Tibial artery (tissue), 4 donors: ENCODE measurements at regions not wholly inside any gene's neighbourhood (a gene's known extent, or its start where the extent isn't known, plus 50 kb on each side); places are given as distances from the start of the nearest gene placed in this dataset.

Source experiments
- DNase-seq, 2 donors: peaks; one replicate each; pipeline ENCODE4 v3.0.0-alpha.2; 2019
- H3K27ac ChIP-seq, 2 donors: fragments of 200-600 bp; sonication (generic) in 1 of 2; 1 replicate in 1 of 2; 2 replicates in 1 of 2; pipeline ENCODE4 v1.5.1; 2018 to 2019; ENCODE audit warnings: mild to moderate bottlenecking in 1 of 2
- H3K27me3 ChIP-seq, 2 donors: fragments of 200-600 bp; sonication (generic) in 1 of 2; one replicate each; pipeline versions ENCODE4 v1.5.1 to v1.6.0; 2016 to 2019
- H3K36me3 ChIP-seq, 3 donors: fragments of 200-600 bp; sonication (generic) in 2 of 3; one replicate each; pipeline ENCODE4 v1.5.1; 2016 to 2019; ENCODE audit warnings: mild to moderate bottlenecking in 2 of 3
- H3K4me1 ChIP-seq, 4 donors: fragments of 200-600 bp; sonication (generic) in 2 of 4; 1 replicate in 3 of 4; 2 replicates in 1 of 4; pipeline ENCODE4 v1.5.1; 2016 to 2019
- H3K4me3 ChIP-seq, 2 donors: fragments of 200-600 bp; sonication (generic) in 1 of 2; 1 replicate in 1 of 2; 2 replicates in 1 of 2; pipeline ENCODE4 v1.5.1; 2018 to 2019; ENCODE audit warnings: mild to moderate bottlenecking in 2 of 2
- H3K9me3 ChIP-seq, 3 donors: fragments of 200-600 bp; sonication (generic) in 1 of 3; one replicate each; pipeline ENCODE4 v1.5.1; 2016 to 2019
- intact Hi-C: fragments of 100-400 bp; cut with DNase I; formaldehyde crosslinking; loops from one replicate; pipeline ENCODE4 v1.15.0; 2023; ENCODE audit warnings: low total_unique reads
- TF ChIP-seq, protein P1 (sequence below), 2 experiments: fragments of 200-600 bp in 1 of 2; fragments of 450-650 bp in 1 of 2; IDR thresholded peaks; one replicate each; pipeline ENCODE4 v1.5.1; 2017 to 2019; ENCODE audit warnings: antibody characterized with exemption in 2 of 2, mild to moderate bottlenecking in 1 of 2, moderate library complexity in 1 of 2

DNA sequence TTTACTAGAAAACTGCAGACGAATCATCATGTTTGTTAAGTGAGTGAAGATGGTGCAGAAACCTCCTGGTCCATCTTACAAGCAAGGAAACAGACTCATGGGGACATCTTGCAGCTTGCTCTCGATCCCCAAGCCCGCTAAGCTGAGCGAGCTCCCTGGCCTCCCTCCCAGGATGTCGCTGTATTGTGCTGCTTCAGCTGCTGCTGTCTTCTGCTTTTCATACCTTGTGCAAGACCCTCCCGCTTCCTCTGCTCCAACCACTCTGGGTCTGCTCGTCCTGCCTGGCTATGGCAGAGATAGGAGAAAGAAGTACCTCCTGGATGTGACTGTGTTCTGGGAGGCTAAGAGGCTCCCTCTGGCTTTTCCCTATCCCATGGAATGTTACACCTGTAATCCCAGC is 285.2 kb upstream of the FZD8 start:
- H3K27ac ChIP-seq = no peak overlapping the region
- intact Hi-C loops = no loop called here
- H3K4me1 ChIP-seq = peaks cover 0 to 26% (median 3%) of the 10 kb centered on the region in 4 donors
- no peak overlapping the region for H3K4me3 ChIP-seq
- H3K36me3 ChIP-seq = no peaks in the 10 kb centered on the region
- no peak for DNase-seq
- H3K27me3 ChIP-seq = no peaks in the 10 kb centered on the region
- H3K9me3 ChIP-seq = no peaks in the 10 kb centered on the region
- TF ChIP-seq, protein P1, sequence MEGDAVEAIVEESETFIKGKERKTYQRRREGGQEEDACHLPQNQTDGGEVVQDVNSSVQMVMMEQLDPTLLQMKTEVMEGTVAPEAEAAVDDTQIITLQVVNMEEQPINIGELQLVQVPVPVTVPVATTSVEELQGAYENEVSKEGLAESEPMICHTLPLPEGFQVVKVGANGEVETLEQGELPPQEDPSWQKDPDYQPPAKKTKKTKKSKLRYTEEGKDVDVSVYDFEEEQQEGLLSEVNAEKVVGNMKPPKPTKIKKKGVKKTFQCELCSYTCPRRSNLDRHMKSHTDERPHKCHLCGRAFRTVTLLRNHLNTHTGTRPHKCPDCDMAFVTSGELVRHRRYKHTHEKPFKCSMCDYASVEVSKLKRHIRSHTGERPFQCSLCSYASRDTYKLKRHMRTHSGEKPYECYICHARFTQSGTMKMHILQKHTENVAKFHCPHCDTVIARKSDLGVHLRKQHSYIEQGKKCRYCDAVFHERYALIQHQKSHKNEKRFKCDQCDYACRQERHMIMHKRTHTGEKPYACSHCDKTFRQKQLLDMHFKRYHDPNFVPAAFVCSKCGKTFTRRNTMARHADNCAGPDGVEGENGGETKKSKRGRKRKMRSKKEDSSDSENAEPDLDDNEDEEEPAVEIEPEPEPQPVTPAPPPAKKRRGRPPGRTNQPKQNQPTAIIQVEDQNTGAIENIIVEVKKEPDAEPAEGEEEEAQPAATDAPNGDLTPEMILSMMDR (IDR thresholded peaks at IDR 0.05) = no peak

DNA sequence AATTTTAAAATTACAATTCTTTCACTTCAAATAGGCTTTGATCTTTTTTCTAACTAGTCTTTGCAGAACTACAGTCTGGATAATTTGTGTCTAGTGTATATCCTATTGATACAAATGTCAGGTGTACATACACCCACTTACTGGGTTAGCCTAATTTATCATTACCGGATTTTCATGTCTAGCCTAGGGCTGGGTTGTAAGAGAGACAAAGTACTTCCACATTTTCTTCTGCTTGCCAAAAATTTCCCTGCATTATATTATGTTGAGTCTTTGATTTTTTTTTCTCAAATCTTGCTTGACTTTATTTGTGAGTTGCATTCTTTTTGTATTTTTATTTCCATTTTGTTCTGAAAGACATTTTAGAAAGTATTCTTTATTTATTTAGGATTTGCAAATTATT is 284.8 kb upstream of the FZD8 start:
- H3K4me3 ChIP-seq = no peak overlapping the region
- H3K27me3 ChIP-seq = no peaks in the 10 kb centered on the region
- intact Hi-C loops = no loop called here
- no peaks in the 10 kb centered on the region for H3K9me3 ChIP-seq
- H3K4me1 ChIP-seq = peaks cover 0 to 26% (median 3%) of the 10 kb centered on the region in 4 donors
- H3K36me3 ChIP-seq = no peaks in the 10 kb centered on the region
- TF ChIP-seq, protein P1 (IDR thresholded peaks at IDR 0.05) = no peak
- DNase-seq = no peak
- no peak overlapping the region for H3K27ac ChIP-seq

DNA sequence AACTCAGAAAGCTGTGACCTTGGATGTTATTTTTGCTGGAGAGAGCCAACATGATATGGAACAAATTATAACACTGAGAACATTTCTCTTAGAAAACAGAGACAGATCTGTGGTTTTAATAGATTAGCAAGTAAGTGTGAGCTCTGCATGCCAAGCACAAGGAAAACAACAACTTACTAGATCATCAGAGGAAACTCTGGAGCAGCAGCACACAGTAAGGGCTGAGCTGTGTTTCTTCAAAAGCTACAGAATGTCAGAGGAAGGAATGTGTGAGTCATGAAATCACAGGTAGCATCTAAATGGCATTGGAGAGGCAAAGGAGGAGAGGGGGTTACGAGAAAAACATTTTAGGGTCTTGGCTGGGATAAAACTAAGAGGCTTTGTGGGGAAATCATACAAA is 283.4 kb upstream of the FZD8 start:
- DNase-seq = no peak
- Histone ChIP-seq H3K27ac (no peak overlapping the region), H3K27me3 (no peaks in the 10 kb centered on the region), H3K36me3 (no peaks in the 10 kb centered on the region), H3K4me3 (no peak overlapping the region), H3K9me3 (no peaks in the 10 kb centered on the region), H3K4me1 (peaks cover 0 to 26% (median 3%) of the 10 kb centered on the region in 4 donors)
- TF ChIP-seq, protein P1 (IDR thresholded peaks at IDR 0.05) = no peak
- intact Hi-C loops = no loop called here

DNA sequence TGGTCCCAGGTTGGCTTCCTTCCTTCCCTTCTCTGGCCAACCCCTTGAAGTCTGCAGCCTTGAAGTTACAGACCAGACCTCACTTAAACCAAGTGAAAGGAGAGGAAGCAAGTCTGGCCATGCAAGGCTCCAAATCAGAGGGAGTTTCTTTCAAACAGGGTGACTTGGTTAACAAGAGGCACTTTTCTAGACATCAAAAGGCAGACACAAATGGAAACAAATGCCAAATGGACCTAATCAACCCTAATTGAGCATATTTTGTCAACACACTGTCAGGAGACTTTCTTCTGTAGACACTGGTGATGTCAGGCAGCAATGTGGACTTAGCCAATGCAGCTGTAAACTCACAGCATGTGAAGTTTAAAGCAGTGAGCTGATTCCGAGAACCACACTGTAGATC is 282.7 kb upstream of the FZD8 start:
- H3K9me3 ChIP-seq = no peaks in the 10 kb centered on the region
- no peak overlapping the region for H3K27ac ChIP-seq
- no peak overlapping the region for H3K4me3 ChIP-seq
- no peak for DNase-seq
- H3K4me1 ChIP-seq = peaks cover 0 to 26% (median 3%) of the 10 kb centered on the region in 4 donors
- no peaks in the 10 kb centered on the region for H3K27me3 ChIP-seq
- H3K36me3 ChIP-seq = no peaks in the 10 kb centered on the region
- intact Hi-C loops = no loop called here
- TF ChIP-seq, protein P1 (IDR thresholded peaks at IDR 0.05) = no peak

DNA sequence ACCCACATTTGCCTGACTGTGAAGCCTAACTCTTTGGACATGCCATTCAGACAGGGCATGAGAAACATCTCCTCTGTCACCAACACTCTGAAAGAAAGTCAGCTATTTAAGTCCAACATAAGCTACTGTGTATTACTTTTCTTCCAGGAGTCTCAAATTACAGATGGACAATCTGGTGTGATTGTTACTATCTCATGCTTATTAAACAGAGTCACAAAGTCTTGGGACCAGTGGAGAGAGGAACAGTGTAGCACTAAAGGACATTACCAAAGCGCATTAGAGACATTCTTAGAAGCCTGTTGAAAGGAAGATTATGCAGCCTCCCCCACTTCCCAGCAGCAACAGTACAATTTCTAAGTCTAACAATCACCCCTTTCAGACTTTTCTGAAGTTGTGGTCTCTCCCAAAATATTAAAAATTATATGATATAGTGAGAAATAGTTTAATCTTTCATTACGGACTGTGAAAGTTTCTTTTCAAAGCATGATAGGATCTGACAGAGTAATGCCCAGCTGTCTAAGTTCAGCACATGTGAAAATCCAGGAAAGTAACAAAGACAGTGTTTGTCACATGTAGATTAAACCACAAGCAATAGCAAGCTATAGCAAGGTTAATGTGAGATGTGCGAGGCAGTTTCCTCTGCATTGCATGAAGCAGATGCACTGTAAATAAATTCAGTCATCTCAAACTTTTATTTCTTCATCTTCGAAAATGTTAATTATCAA is 280.9 kb upstream of the FZD8 start:
- TF ChIP-seq, protein P1 (IDR thresholded peaks at IDR 0.05) = no peak
- intact Hi-C loops = no loop called here
- no peak overlapping the region for H3K27ac ChIP-seq
- no peak overlapping the region for H3K4me3 ChIP-seq
- no peaks in the 10 kb centered on the region for H3K36me3 ChIP-seq
- no peak for DNase-seq
- peaks cover 0 to 19% (median 3%) of the 10 kb centered on the region in 4 donors for H3K4me1 ChIP-seq
- no peaks in the 10 kb centered on the region for H3K9me3 ChIP-seq
- no peaks in the 10 kb centered on the region for H3K27me3 ChIP-seq
